ENCODE measurements at regions not wholly inside any gene's neighbourhood (a gene's known extent, or its start where the extent isn't known, plus 50 kb on each side); places are given as distances from the start of the nearest gene placed in this dataset.

DNA sequence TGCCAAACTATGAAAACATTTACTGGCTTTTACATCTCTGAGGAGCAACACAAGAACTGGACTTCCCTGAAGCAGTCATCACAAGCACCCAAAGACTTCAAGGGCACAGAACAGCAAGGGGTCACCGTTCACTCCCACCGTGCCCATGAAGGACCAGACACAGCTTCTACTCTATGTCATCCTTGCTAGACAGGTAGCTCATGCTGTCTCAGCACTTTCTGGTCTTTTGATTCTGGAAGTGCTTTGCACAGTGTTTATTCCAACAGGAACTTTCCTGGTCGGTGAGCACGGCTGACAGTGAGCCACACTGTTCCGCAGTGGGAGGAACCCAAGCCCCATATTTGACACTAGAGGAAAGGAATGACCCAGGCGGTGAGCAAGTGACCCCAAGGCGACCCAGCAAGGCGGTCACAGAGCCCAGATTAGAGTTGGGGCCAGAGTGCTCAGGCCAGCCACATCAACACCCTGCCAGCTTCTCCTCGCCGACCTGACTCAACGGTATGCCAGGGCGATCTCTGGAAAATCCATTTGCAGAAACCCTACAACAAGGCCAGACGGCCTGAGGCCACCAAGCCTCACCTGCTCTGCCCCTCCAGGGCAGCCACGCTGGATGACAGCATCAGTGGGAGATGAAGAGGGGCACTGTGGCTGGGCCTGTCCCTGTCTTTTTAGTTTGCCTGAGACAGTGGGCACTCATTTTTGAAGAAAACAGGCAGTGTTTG is 318.6 kb downstream of the TCERG1L start:
- no peak for DNase-seq

DNA sequence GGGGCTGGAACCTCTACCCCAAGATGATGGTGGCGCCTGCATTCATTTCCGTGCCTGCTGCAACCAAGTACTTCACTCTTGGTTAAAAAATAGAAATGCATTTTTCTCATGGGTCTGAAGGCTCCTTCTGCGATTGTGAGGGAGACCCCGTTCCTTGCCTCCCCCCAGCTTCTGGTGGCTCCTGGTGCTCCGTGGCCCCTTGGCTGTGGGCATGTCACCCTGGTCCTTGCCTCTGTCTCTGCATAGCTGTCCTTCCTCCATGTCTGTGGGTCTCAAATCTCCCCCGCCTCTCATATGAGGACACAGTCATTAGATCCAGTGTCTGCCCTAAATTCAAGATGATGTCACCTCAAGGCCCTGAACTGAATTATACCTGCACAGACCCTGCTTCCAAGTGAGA is 317.9 kb downstream of the TCERG1L start:
- no peak for DNase-seq

DNA sequence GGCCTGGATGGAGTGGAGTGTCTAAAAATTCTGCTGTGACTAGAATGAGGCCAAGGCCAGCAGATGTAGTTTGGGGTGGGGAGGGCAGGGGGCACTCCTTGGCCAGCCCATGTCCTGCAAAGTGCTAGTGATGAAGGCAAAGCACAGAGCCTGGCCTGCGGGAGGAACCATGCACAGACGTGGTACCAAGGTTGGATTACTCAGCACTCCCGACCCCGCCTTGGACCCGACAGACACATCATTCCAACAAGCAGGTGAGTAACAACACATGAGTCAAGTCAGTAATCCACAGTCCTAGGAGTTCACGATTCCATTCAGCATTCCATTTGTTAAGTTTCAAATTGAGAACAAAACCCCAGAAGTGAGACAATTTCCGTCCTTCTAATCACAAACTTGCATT is 317.3 kb downstream of the TCERG1L start:
- DNase-seq = no peak

DNA sequence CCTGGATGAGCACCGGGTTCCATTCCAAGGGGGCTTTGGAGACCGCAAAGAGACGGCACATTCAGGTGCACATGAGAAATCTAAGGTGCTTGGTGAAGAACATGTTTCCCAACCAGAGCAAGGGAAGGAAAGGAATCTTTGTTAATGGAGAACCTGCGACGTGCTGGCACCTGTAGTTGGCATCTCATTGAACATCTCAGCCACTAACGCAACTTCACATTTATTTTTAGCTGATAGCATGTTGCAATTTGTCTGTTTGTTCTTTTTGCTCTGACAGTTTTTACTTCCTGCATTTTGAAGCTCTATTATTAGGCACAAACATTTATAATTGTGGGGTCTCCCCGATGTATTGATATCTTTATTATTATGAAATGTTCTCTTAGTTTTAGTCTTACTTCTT is 316.7 kb downstream of the TCERG1L start:
- no peak for DNase-seq

DNA sequence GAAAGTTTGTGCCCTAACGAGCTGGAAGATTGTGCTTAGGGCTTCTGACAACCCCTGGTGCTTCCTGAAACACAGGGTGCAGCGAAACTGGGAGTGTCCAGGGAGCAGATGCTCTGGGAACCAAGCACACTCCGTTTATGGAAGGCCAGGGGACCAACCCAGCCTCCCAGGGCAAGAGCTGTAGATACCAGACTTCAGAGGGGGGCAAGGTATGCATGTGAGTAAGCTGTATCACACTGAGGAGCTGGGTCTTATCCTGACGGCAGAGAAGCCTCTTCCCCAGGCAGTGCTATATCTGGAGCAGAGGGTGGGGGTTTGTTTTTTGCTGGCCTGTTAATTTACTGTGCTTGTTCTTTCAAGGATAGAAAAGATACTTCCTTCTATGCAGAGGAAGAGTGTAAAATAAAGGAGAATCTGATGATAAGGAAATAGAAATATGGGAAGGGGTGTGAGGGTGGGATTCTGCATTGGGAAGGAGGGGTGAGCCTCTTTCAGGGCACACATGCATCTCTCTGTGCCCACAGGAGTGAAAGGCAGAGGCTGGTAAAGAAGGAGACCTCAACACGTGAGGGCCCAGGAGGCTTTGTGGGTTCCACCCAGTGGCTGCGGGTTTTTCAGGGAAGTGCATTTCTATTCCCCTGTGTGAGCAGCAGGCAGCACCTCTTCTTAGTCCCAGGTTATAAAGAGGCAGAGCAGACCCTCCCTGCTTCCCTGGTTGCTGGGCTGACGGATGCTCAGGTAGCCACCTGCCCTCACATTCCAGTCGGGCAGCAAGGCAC is 314.1 kb downstream of the TCERG1L start:
- DNase-seq = no peak

DNA sequence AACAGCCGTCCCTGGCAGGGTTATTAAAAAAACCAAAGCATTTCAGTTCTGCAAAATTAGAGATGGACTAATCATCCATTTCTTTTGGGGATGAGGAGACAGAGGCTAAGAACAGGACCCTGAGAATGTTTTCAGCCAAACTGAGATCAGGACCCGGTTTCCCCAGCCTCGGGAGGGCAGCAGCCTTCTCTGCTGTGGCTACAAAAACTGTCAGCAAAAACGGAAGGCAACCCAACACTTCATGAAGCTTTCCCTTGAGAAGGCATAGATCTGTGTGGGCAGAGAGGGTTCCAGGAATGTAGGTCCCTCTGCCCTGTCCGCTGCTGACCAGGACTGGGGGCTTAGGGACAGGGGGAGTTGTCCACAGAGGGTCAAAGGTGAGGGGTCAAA is 313.5 kb downstream of the TCERG1L start:
- no peak for DNase-seq

DNA sequence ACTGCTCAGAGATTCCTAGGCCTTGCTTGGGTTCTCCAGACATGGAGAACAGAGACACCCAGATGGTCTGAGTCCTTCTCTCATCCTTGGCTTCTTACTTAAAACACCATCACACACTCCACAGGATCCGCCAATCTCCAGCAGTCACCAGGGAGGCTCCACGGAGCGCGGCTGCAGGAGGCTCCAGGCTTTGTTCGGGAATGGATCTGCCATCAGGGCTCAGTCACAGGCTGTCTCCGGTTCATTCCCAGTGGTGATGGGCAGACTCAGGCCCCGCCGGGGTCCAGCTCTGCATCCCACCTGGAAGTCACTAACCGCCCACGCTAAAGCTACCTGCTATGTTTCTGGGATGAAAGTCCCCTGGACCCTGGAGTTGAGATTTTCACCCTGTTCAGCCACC is 312.9 kb downstream of the TCERG1L start:
- no peak for DNase-seq

DNA sequence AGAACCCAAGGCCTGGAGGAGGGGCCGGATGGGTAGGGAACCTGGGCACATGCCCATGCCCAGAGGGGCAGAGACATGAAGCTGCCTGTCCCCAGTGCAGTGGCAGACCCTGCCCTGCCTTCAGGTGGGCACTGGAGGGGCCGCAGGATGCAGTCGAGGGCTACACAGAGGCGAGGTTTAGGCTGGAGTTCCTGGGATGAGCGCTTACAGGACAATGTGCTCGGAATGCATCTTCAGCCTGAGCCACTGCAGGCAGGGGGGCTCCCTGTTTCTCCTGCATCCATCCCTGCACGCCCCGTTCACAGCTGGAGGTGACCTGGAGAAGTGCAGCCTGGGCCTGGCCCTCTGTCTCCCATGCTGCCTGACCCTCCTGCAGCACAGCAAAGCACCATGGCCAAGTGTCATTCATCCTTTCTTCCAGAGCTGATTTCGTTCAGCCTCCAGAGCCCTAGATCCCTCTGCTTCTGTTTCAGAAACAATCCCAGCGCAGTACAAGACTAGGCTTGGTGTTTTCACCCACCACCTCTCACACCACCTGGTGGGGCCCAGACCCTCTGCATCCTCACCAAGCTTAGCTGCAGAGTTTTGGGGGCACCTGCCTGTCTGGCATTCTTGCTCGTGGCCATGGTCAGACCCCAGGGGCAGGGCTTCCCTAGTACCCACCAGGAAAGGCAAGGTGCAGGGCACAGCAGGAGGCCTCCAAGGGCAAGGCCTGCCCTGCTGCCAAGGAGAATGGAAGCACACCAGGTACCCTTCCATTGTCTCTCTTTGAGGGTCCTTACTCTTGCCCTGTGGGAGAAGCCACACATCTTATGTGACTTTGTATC is 311.9 kb downstream of the TCERG1L start:
- DNase-seq = no peak

DNA sequence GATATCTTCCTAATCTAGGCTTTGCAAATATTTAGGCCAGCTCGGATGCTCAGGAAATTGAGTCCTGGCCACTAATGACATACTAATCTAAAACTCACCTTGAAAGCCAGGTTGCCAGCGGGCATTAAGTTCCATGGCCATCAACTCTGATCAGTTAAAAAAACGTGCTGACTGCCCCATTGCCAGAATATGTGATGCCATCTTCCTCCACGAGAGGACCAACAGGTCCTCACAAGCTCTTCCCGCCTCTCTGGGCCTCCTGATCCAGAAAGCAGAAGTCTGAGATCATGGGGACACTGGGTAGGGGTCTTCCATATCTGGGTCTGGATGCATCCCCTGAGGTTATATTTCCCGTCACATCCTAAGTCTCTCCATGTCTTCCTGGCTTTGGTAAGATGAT is 311.3 kb downstream of the TCERG1L start:
- no peak for DNase-seq

DNA sequence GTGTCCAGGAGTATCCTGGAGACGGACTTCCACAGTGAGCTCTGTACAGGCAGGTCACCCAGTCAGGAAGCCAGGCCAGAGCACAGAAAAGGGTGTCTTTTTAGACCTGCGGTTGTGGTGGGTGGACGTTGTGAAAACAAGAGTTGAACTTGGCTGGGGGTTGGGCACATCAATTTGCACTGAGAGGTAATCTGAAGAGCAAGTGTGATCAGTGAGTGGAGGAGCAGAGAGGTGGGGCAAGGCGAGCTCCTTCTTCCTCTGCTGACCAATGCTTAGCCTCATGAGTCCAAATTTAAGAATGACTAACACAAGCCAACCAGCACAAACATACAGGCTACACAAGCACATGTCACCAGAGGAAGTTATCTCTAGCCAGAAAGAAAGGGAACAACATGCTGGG is 310.8 kb downstream of the TCERG1L start:
- no peak for DNase-seq

DNA sequence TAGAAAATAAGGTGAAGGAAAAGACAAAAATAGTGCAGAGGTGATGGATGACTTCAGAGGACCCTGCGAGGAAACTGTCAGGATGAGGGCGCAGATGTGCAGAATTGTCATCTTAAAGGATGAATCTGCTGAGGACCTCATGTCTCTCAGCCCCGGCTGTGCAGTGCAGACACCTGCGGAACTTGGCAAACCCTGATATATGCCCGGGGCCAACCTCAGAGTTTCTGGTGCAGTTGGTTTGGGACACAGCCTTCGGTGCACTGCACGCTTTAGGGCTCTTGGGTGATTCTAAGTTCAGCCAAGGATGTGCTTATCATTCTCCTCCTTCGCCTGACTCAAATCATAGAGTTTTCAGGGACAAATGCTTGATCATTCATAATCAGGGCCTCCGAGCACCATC is 310.1 kb downstream of the TCERG1L start:
- DNase-seq = no peak

DNA sequence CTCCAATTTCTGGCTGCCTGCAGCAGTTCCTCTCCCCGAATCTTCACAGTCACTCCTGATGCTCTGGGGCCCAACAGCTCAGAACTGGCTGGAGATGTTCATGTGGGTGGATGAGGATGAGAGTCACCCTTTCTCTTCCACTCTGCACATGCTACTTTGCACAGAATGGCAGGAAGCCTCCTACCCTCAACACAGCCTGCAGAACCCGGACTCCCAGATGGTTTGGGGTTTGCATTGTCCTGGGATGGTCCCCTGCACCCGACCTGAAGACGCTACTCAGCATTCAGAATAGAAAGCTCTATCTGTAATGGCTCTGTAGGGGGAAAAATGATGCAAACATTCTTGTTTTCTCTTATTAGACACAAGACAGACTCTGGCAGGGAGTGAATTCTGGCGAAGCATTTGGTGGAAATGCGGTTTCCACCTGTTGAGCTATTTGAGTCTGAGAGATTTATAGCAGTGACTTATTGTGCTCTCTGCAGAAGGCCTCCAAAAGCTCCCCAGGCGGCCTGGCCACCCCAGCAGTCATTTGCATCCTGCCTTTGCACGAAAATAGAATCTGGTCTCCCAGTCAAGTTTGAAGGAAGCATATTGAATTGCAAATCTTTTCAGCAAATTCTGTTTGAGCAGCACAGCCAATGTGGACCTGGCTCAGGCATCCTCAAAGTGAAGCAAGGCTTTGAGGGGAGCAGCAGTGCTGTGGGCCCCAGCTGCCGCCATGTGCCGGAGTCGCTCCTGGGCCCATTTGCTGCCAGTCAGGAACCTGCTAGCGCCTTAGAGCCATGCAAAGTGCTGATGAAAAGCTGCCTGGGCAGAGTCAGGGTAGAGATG is 309.3 kb downstream of the TCERG1L start:
- DNase-seq = no peak

DNA sequence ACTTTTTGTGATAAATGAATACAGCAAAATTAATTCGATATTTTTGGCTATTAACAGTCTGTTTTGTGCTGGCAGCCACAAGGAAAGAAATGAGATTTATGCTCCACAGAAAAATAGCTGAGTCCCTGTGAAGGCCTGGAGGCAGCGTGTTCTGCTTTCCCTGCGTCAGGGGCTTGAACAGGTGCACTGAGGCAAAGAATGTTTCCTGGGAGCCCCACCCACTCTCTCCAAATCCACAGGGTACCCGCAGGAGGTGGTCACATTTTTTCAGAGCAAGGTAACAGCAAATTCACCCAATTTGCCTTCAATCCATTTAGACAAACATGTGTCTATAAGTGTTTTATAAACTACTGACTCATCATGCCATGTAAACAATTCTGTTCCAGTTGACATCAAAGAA is 308.1 kb downstream of the TCERG1L start:
- no peak for DNase-seq

DNA sequence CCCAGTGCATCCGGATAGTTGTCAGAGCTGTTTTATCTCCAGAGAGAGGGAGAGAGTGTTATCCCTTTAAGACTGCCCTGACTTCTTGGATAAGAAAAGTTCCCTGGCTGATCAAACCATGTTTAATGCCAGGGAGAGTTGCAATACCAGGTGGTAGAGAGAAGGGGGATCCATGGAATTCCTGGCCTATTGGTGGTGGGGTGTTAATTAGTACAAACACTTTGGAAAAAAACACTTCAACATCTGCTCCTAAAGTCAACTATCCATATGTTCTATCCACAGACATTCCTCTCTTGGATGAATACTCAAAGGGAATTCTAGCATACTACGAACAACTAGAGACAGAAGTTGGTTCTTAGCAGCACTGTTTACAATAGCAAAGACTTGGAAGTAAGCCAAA is 307.2 kb downstream of the TCERG1L start:
- no peak for DNase-seq

DNA sequence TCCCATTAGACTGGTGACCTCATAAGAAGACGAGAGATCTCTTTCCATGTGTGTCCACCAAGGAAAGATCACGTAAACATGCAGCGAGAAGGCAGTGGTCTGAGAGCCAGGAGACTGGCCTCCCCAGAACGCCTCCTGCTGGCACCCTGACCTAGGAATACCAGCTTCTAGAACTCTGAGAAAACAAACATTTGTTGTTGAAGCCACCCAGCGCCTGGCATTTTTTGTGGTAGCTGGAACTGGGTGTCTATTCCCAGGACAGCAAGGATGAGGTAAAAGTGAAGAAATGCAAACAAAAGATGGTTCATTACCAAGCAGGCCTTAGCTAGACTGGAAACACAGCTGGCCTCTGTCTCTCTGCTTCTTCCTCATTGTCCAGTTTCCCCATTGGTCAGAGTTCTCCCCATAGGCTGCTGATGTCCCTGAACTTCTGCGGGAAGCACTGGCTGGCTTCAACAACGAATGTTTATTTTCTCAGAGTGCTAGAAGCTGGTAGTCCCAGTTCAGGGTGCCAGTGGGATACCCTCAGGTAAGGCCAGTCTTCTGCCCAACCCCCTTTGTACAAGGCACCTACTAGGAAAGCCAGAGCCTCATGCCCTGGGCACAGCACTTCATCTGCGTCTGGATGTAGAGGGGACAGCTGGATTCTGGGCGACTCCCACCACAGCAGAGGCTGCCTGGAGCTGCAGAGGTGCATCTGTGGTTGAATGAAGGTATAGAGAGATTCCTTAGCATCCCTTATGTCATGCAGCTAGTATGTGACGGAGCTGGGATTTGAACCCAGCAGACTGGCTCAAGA is 304.9 kb downstream of the TCERG1L start:
- DNase-seq = no peak

DNA sequence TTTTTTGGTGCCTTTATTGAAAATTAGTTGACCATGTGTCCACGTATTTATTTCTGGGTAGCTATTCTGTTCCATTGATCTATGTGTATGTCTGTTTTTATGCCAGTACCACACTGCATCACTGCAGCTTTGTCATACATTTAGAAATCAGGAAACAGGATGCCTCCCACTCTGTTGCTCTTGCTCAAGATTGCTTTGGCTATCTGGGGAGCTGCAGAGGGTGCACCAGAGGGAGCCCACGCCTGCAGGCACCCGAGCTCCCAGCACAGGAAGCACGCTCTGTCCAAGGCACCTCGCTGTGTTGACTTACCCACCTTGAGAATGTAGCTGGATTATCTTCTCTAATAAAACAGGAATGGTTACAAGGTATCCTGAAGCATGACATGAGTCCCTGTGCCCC is 301.7 kb downstream of the TCERG1L start:
- DNase-seq = no peak

DNA sequence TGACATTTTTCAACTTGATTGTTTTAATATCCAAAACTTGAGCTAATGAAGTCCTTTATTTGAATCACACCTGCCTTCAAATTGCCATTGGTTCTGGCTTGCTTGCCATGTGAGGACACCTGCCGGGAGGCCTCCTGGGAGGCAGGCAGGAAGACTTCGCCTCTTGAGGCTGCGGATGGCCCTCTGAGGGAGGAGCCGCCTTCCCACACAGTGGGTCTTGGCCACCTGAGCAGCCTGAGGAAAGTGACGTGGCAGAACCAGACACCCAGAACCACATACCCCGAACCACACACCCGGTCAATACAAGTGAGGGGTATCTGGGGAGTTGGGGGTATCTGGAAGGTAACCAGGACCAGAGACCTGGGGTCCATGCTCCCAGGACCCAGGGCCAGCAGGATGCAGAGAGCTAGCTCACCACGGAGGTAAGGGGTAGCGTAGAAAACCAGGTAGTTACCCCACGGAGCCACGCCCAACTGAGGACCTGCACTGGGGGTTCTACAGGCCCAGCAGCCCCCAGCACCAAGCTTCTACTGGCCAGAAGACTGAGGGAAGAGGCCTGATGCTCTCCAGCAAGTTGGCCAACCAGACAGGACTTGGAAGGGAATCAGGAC is 300.5 kb downstream of the TCERG1L start:
- DNase-seq = no peak

DNA sequence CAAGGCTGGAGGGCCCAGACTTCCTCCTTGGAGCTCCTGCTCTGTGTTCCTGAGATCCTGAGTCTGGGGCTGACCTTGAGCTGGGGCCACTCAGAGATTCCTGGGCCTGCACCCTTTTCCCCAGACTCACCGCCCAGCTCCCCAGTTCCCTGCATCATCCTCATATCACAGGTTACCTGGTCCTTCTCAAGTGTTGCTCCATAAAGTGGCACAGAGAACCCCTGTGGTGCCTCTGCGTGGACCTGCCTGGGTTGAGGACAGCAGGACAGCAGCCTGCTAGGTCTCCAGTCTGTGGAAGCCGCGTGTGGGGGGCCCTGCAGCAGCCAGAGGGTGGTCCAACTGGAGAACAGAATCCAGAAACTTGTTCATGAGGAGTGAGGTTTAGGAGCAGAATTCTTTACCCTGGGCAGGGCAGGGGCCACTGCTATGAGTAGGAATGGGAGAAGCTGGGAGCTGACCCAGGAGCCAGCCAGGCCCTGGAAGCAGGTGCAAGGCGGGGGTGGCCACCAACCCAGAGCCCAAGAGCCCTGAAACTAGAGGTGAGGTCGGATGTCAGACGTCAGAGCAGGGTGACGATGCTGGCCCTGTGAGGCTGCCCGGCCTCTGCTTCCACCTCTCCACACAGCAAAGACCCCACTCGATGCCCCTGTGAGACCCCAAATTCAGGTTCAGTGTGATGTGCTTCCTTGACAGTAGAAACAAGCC is 299.4 kb downstream of the TCERG1L start:
- DNase-seq = no peak

DNA sequence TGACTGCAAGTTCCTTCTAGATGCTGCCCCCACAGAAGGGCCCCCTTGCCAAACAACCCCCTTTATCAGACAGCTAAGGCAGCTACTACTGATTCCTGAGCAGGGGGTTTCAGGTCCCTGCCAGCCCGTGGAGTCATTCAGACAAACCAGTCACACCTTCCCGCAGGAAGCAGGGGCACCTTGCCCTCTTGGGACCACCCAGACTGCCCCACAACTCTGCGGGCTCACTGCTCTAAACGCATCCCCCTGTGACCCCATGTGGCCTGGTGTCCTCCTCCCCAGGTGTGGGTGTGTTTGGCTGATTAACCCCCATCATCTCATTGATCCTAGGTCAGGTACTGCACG is 298.9 kb downstream of the TCERG1L start:
- no peak for DNase-seq

DNA sequence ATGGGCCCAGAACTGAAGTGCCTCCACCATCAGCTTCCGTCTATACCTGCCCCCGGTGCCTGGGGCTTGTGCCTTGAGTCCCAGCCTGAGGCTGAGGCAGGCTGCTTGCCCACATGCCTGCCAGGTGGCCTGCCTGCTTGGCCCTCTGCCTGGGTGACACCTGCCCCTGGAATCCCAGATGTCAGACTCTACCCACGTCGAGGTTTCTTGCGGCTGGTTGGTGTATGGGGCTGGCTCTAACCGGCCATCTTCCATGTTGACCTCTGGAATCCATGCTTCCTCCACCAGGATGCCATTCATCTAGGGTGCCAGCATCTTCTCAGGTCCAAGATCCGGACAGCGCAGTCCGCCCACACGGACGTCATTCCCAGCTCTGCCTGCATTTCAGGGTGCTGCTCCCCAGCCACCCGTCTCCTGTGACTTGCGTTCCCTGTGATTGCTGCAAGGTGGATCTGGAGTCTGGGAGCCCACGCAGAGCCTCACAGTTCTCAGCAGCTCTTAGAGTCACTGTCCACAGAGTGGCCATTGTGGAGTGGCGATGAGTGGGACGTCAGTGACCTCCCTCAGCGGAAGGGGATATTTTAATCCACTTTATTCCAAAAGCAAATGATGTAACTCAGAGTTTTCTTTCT is 298.1 kb downstream of the TCERG1L start:
- DNase-seq = no peak

DNA sequence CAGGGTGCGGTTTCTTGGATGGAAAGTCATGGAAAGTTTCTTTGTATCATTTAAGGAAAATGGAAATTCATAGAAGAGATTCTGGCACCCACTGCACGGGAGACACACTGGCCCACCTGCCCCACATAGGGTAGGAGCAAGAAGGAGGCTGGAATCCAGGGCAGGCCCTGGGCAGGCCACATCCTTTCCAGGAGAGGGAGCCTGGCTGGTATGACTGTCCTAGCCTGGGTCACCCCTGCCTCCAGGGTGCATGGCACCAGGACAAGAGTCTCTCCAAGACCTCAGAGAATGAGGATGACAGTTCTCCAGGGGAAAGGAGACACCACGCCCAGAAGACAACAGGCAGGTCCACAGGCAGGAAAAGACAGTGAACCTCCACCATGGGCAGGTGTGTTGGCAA is 297.2 kb downstream of the TCERG1L start:
- DNase-seq = no peak

All from SHP77 (cell line).